ENCODE measurements at regions not wholly inside any gene's neighbourhood (a gene's known extent, or its start where the extent isn't known, plus 50 kb on each side); places are given as distances from the start of the nearest gene placed in this dataset.

- TF ChIP-seq, protein P1, sequence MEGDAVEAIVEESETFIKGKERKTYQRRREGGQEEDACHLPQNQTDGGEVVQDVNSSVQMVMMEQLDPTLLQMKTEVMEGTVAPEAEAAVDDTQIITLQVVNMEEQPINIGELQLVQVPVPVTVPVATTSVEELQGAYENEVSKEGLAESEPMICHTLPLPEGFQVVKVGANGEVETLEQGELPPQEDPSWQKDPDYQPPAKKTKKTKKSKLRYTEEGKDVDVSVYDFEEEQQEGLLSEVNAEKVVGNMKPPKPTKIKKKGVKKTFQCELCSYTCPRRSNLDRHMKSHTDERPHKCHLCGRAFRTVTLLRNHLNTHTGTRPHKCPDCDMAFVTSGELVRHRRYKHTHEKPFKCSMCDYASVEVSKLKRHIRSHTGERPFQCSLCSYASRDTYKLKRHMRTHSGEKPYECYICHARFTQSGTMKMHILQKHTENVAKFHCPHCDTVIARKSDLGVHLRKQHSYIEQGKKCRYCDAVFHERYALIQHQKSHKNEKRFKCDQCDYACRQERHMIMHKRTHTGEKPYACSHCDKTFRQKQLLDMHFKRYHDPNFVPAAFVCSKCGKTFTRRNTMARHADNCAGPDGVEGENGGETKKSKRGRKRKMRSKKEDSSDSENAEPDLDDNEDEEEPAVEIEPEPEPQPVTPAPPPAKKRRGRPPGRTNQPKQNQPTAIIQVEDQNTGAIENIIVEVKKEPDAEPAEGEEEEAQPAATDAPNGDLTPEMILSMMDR (conservative IDR thresholded peaks at IDR 0.05 in 1 of 2, IDR thresholded peaks at IDR 0.05 in 1 of 2; ENCODE audit: low read depth in 1 of 2, low read length in 2 of 2): no peak
- no peak for TF ChIP-seq EZH2 (IDR thresholded peaks at IDR 0.05; ENCODE audit: low read length, missing control alignments)
Measured at GRCh38 chr5:86977808-86978207, 289.9 kb upstream of the RASA1 start.
